NCI-H1436 treated with DMSO at 0.1 percent for 48 hours (cell line): ENCODE measurements at regions not wholly inside any gene's neighbourhood (a gene's known extent, or its start where the extent isn't known, plus 50 kb on each side); places are given as distances from the start of the nearest gene placed in this dataset.
"Not testable (repeated sequence)": the region's sequence is repeated elsewhere in the genome, so short reads cannot be mapped to it uniquely, and the experiment has no call there.

Experiments
- DNase-seq: peaks from one replicate; lab custom pipeline; 2025; lab: John Stamatoyannopoulos, UW

DNA sequence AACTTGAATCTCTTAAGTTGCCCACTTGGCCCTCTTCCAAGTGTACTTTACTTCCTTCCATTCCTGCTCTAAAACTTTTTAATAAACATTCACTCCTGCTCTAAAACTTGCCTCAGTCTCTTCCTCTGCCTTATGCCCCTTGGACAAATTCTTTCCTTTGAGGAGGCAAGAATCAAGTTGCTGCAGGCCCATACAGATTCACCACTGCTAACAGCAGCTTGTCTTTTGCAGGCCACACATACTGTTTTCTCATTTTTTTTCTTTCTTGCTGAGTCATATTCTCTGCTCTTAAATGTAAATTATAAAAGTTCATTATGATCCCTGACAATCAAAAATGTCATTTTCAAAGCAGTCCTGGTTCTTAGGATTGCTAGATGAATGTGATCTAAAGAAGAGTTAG lies 1820.8 kb upstream of the FLRT2 start:
- no peak for DNase-seq

DNA sequence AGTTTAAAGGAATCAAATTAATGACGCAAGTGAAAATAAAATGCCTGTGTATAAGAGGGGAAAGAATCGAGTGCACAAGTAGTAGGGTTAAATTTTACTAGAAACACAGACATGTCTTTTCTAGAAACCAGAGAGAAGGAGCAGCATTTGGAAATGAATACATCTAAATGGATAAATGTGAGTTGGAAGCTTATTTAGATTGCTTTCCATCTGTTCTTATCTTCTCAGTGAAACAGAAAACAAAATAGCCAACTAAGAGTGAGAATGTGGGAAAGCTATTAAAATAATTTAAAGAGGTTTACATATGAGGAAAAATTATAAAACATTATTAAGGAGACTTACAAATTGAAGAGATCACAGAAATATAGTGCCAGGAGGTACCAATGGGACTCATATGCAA lies 1818.9 kb upstream of the FLRT2 start:
- DNase-seq = no peak

DNA sequence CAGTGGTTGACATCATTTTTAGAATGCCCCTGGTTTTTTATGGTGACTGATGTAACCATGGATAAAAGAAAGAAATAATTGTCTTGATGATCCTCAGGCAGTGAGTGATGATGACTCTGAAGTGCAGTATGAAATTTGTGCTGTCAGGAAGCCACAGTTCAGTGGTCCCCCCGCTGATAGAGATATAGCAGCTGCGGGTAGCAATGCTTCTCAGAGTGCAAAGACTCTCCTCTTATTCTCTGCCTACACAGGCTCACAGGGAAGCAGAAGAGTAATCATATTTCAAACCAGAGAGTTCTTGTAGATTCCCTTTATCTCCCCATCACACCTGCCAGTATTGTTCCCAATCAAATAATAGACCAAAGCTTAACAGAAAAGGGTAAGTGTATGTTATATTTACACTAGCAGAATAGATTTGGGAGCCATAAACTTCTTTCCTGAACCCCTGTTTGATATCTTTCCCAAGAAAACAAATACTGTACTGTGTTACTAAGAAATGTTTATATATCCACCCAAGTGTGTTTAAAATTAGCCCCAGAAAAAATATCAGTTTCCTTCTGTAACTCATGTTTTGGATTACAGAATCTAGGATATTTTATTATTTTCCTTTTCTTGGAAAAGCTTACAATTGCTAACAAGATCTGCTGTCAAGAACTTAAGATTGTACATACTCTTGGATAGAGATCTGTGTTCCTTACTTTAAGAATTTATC lies 1817.4 kb upstream of the FLRT2 start:
- DNase-seq = no peak

DNA sequence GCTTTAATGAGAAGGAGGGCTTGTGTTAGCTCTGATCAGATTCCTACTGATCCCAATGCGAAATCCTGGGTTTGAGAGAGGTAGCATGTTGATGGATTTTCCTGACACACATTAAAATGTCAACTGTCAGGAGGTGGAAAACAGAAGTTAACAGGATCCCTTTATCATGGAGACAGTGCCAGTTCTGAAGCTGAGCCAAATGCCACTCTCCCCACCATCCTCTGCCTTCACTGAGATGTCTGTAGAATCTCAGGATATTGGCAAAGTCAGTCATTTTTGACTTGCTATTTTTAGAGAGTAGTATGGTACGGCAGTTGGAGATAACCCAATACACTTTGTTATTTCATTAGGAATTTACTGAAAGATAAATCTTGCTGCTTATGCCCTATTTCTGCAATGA lies 1816.2 kb upstream of the FLRT2 start:
- no peak for DNase-seq

DNA sequence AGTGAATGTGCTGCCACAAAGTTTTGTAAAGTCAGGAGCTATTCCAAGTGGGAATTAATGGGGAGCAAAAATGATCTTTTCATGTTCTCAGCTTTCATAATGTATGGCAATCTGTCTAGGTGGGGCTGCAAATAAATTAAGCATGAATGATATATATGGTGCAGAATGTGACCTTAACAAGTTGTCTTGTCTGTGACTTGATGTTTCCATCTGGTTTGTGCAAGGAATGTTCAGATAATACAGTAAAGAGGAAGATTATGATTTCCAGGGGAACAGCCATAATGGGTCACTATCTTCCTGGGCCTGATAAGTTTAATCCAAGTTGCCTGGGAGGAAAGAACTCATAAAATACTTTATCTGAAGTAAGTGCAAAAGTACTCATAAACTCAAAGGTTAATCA lies 1815.8 kb upstream of the FLRT2 start:
- no peak for DNase-seq

DNA sequence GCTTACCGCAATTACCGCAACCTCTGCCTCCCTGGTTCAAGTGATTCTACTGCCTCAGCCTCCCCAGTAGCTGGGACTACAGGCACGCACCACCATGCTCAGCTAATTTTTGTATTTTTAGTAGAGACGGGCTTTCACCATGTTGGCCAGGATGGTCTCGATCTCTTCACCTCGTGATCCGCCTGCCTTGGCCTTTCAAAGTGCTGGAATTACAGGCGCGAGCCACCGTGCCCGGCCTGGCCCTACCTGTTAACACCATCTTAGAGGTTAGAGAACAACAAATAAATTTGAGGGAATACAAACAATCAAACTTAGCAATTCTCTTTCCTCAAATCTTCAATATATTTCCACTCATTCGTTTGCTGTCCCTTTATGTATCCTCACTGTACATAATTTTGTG lies 1810.5 kb upstream of the FLRT2 start:
- not testable (repeated sequence) for DNase-seq

DNA sequence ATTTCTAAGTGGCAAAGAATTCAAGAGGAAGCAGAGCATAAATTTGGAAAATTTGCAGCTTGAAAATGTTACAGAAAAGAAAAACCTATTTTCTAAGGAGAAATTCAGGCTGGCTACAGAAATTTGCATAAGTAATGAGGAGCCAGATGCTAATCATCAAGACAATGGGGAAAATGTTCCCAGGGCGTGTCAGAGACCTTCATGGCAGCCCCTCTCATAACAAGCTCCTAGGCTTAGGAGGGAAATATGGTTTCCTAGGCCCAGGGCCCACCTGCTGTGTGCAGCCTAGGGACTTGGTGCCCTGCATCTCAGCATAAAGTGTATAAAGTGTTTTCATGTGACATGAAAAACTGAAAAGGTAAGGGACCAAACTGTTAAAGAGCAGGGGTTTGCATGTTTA lies 1796.3 kb upstream of the FLRT2 start:
- DNase-seq = no peak

DNA sequence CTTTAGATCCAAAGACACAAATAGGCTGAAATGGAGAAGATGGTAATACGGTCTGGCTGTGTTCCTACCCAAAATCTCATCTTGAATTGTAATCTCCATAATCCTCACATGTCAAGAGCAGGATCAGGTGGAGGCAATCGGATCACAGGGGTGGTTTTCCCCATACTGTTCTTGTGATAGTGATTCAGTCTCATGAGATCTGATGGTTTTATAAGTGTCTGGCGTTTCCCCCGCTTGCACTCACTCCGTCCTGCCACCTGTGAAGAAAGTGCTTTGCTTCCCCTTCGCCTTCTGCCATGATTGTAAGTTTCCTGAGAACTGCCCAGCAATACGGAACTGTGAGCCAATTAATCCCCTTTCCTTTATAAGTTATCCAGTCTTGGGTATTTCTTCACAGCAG lies 1795.5 kb upstream of the FLRT2 start:
- no peak for DNase-seq

DNA sequence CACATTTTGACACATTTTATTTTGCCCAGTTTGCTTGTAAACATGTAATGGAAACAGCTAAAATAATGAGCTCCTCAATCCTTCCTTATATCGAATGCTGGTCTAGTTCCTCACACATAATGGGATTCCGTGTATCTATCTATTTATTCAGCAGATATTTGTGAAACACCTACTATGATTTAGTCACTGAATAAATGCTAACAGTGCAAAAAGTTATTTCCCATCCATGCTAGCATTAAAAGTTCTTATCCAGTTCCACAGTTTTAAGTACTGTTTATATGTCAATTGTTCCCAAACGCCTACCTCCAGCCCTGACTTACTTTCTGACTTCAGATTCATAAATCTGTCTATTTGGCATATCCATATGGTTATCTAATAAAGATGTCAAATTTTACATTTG lies 1788.7 kb upstream of the FLRT2 start:
- no peak for DNase-seq

DNA sequence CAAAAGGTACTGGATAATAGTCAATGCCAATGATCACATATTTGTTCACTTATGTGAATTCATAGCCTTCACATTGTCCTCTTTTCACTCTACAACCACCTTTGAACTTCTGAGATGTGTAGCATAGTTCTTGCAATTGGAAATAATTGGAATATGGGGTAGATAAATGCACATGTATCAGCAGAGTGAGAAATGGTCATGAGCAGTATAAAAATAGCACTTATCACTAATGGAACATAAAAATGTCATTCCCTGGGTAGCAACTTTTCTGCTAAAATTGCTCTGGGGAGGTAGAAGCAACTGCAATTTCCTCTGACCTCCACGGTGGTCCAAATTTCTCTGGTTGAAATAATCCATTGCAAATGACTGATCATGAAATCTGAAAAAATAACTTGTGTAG lies 1785.7 kb upstream of the FLRT2 start:
- no peak for DNase-seq

DNA sequence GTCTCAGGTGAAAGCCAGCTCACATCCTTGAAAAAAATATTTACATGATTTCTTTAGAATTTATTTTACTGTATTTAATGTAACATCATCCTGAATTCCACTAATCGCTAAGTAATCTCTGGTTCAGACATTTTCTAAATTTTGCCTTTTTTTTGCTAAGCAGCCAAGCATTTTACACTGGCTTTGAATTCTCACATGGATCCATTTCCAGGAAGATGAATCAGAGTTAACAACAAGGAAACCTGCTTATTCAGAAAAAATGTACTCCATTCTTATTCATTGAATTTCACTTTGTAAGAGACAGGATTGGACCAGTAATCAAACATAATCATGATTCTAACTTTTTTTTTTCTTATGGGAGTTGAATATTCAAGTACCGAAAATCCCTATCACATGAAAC lies 1785.1 kb upstream of the FLRT2 start:
- DNase-seq = no peak

DNA sequence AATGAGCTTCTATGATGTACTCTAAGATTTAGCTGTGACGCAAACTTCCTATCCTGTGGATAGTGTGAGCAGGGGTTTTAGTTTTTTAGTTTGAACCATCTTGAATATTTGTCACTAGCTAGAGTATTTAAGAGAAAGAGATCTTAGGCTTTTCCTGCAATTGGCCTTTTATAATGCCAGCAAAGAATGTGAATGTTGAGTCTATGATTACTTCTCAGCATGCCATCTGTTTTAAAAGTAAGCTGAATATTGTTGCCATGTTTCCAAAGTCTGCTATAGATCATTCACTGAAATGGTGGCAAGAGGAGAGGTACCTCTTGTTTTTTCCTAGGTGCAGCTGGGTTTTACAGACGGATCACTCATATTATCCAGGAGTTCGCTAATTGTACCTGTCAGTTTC lies 1783.6 kb upstream of the FLRT2 start:
- no peak for DNase-seq

DNA sequence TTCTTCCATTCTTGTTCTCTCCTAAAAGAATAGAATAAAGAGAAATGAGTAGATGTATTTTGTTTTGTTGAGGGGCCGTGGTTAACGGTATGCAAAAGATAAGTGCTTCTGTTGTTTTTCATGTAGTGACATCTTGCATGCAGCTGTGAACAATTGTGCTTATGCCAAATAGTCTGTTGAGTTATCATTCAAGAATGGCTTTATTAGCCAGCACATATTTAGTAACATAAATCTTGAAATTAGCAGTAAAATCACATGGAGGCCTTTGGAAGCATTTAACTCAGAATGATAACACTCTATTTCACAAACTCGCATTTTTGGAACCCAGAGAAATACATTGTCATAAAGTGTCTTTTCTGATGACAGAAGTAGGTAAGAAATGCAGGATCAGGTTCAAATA lies 1772.0 kb upstream of the FLRT2 start:
- DNase-seq = no peak

DNA sequence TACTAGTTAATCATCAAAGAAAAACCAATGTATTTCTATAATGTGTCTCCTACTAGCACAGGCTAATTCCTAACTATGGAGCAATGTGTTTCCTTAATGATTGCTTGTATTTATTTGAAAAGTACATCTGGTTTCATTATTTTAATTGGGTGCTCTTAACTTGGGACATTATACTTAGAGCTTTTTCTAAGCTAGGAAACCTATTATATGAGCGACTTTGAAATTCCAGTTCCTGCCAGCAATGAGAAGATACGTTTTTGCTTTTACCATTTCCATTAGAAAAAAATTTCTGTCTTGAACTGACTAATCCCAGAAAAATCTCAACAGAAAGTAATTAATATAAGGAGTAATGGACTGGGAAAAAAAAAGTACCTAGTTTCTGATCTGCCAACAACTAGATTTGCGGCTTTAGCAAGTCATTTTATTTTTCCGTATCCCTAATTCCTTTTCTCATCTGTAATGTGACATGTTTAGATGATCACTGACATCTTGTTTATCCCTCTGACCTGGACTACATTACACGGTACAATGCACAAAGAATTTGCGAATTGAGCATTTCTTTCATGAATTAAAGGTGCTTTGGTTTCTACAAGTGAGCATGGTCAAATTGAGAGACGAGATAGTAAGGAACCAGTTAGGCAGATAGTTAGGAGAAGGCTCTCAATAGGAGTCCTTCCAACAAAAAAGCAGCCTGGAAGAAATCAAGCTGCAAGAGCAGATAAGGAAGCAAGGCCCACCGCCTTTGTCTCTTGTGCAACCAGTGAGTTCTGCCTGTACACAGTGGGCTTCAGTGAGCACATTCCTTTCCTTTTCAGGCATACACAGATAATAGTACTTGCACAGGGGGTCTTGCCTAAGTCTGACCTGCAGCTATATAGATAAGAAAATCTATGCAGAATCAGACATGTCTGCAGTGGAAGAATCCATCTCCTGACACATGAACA lies 1765.0 kb upstream of the FLRT2 start:
- DNase-seq = no peak

DNA sequence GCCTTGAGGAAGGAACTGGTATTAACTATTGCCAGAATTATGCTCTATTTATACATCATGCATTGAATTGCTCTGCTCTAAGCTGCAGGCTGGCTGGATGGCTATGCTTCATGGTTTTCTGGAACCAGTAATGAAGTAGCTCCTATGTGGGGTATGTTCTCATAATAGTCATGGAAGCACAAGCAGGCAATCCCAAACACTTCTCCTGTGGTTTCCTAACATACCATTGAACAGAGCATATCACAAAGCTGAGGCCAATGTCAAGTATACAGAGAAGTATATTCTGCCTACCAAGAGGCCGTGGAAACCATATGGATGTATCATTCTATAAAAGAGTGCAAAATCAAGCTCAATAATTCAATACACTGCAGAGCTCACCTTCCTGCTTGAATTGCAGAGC lies 1752.4 kb upstream of the FLRT2 start:
- DNase-seq = no peak

DNA sequence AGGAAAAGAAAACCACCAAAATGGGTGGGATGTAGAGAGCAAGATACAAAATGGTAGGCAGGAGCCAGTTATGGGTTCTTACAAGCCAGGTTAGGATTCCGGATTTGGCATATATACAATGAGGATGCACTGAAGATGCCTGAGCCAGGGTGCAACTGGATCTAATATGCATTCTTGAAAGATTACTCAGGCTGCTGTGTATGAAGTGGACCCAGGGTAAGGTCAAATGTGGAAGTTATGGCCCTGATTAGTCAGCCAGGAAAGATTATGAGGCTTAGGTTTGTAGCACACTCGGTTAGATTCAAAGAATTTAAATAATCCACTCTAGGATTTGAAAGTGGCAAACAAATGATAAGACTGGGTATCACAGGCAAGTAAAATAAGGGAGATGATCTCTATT lies 1750.7 kb upstream of the FLRT2 start:
- no peak for DNase-seq

DNA sequence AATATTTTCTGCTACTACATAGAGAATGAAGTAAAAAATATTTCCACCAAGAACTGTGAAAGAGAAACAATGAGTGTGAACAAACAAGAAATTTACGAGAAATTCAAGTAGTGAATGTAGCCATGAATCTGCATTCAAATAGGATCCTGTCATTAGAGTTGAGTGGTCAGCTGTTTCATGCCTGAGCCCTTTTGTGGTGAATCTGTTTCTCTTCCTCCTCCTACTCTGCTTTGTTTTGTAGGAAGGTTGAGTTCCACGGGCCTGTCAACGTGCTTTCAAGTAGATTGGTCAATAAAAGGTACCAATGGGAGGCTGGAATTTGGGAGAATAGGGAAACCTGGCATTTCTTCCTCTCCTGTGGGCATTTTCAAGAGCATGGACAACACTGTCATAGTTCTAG lies 1749.6 kb upstream of the FLRT2 start:
- DNase-seq = no peak

DNA sequence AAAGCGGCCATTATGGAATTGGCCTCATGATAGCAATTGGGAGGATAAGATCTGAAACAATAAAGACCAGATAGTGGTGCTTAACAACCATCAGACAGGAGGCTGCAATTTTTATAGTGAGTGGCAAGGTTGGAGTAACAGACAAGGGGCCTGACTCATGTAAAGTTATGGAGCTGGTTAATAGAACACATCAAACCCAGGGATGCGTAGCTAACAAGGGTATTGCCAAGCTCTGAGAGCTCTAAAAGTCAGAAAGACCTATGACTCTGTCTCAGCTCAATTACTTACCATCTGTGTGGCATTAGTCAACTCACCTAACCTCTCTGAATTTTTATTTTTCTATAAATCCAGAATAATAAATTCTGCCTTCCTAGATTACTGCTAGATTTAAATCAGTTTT lies 1731.5 kb upstream of the FLRT2 start:
- no peak for DNase-seq

DNA sequence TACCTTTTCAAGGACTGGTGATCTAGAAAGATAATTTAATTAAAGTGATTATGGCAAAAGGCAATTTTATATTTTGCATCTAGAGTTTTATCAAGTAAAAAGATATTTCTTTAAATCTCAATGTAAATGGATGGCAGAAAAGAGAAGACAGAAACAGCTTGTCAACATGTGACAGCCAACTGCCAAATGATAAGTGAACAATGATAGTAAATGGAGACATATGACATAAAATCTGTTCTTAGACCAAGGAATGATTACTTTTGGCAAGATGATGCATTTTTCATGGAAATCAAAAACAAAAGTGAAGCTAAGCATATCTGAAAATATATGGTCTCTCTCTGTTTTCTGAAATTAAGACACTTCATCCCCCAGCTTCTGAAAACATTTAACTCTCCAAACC lies 1730.7 kb upstream of the FLRT2 start:
- DNase-seq = no peak

DNA sequence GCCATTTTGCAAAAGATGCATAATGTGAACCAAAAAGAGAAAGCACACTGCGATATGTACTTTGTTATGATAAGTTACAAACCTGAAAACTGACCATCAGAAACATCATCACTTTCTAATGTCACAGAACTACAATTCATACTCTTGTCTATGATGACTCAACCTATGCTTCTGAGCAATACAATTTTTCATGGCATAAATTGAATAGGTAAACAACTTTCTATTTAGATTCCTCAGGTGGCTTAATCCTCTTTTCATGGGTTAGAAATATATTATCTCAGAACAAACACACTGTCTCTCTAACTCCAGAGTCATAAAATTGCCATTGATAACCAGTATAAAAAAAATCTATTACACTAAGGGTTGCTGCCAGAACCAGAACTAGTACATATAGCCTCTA lies 1715.0 kb upstream of the FLRT2 start:
- no peak for DNase-seq

DNA sequence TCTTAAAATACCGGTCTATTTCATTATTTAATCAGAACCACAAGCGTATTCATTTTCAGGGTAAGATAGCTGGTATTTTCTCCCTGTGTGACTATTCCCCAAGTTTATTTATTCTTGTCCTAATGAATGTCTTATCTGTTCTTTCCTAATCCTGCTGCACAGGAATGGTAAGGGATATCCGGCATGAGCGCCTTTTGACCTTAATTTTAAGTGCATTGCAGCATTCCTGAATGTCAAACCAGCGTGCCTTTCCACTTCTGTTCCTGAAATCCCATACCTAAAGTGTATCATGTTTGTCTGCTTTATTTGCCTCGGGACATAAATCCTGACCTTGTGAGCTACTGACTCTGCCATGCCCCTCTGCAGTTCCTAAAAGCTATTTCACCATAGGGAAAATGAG lies 1713.2 kb upstream of the FLRT2 start:
- DNase-seq = no peak

DNA sequence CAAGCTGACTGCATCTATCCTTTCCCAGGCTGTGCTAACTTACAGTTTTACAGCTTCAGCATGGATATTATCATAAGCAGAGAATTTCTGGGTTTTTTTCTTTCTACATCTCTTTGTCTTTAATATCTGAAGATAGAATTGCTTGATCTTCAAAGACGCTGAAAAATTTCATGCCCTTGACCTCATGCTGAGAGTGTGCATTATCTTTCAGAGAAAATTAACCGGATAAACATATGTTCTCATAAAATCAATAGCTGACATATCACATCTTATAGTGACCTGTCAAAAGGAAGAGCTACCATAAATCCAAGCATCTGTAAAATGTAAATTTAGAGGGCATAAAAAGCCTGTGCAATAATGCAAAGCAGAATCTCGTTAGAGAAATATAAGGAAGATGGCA lies 1704.1 kb upstream of the FLRT2 start:
- DNase-seq = no peak

DNA sequence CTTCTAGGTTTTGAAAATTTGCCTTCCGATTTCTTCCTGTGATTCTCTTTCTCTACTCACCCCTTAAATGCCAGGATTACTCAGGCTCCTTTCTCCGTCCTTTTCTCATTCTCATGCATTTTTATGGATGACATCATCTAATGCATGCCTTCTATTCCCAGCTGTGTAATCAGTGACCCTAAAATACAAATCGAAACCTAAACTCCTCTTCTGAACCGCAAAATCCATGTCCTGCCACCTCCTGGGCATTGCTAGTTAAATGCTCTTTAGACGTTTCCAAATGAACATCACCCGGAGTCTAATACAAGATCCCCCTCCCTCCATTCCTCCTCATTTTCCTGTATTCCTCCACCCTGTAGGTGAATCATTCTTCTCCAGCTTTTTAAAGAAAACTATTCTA lies 1703.1 kb upstream of the FLRT2 start:
- DNase-seq = no peak

DNA sequence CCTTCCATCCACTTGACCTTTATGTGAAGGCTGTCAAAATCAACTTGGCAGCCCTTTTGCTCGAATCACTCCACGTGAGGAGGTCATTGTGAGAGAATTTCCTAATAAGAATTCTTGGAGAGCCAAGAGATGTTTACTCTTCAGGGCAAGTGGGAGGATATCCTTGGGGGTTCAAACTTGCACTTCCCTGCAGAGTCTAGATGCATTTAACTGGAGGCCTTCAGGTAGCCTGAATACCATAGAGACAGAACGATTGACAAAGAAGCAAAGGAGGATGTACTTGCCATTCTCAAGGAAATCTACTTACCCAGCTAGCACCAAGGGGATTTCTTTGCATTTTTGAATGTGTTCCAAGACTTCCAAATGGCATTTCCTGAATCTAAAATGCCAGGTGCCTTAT lies 1702.6 kb upstream of the FLRT2 start:
- no peak for DNase-seq
